KMS-11 (cell line): ENCODE measurements at regions not wholly inside any gene's neighbourhood (a gene's known extent, or its start where the extent isn't known, plus 50 kb on each side); places are given as distances from the start of the nearest gene placed in this dataset.

ENCODE experiments used
- H2AFZ ChIP-seq: fragments of 200-600 bp; sonication (generic); 2 replicates; pipeline ENCODE4 v1.6.1; 2016; ENCODE audit warnings: antibody characterized with exemption, mixed run types, low read depth
- H3K27ac ChIP-seq: fragments of 200-600 bp; sonication (generic); 2 replicates; pipeline ENCODE4 v1.6.1; 2016; ENCODE audit warnings: mild to moderate bottlenecking, mixed run types
- H3K27me3 ChIP-seq: fragments of 200-600 bp; sonication (generic); 2 replicates; pipeline ENCODE4 v1.6.1; 2017; ENCODE audit warnings: mild to moderate bottlenecking, low read depth, mixed run types, moderate library complexity; ENCODE audit not compliant: insufficient read depth
- H3K36me3 ChIP-seq: fragments of 200-600 bp; sonication (generic); 2 replicates; pipeline ENCODE4 v1.6.1; 2017; ENCODE audit warnings: mild to moderate bottlenecking, mixed run types; ENCODE audit not compliant: insufficient read depth
- H3K4me1 ChIP-seq: fragments of 200-600 bp; sonication (generic); 2 replicates; pipeline ENCODE4 v1.6.1; 2016; ENCODE audit warnings: mild to moderate bottlenecking, low read depth, mixed run types; ENCODE audit not compliant: poor library complexity, severe bottlenecking
- H3K4me2 ChIP-seq: fragments of 200-600 bp; sonication (generic); 2 replicates; pipeline ENCODE4 v1.7.0; 2016; ENCODE audit warnings: mild to moderate bottlenecking, mixed run types
- H3K4me3 ChIP-seq: fragments of 200-600 bp; sonication (generic); IDR thresholded peaks from 2 replicates; pipeline ENCODE4 v1.6.1; 2017; ENCODE audit warnings: low read depth, low read length, mixed read lengths; ENCODE audit not compliant: insufficient read depth
- H3K79me2 ChIP-seq: fragments of 200-600 bp; sonication (generic); 2 replicates; pipeline ENCODE4 v1.6.1; 2016; ENCODE audit warnings: low read depth, mixed run types; ENCODE audit not compliant: insufficient read depth
- H3K9ac ChIP-seq: fragments of 200-600 bp; sonication (generic); 2 replicates; pipeline ENCODE4 v1.6.1; 2016; ENCODE audit warnings: mild to moderate bottlenecking, mixed run types
- H4K20me1 ChIP-seq: fragments of 200-600 bp; sonication (generic); 2 replicates; pipeline ENCODE4 v1.6.1; 2016; ENCODE audit warnings: mild to moderate bottlenecking, mixed run types; ENCODE audit not compliant: insufficient read depth
- CTCF ChIP-seq: fragments of 200-600 bp; sonication (generic); conservative IDR thresholded peaks from 2 replicates; pipeline ENCODE4 v1.6.1; 2017; ENCODE audit warnings: low read depth, mild to moderate bottlenecking, antibody characterized with exemption, low read length, moderate library complexity, mixed read lengths

GRCh38 chr7:155889636-155890511, 77.6 kb upstream of the SHH start:
- H3K79me2 ChIP-seq: no peaks in the 10 kb centered on the region
- no peaks in the 10 kb centered on the region for H3K36me3 ChIP-seq
- no peak overlapping the region for H3K9ac ChIP-seq
- no peak for TF ChIP-seq CTCF
- H3K4me3 ChIP-seq: no peak overlapping the region
- H3K27me3 ChIP-seq: no peaks in the 10 kb centered on the region
- H3K4me1 ChIP-seq: no peaks in the 10 kb centered on the region
- H3K27ac ChIP-seq: no peak overlapping the region
- no peak overlapping the region for H3K4me2 ChIP-seq
- no peaks in the 10 kb centered on the region for H4K20me1 ChIP-seq
- no peak overlapping the region for H2AFZ ChIP-seq

GRCh38 chr7:155887174-155887525, 74.9 kb upstream of the SHH start:
- no peak overlapping the region for H3K9ac ChIP-seq
- H2AFZ ChIP-seq: no peak overlapping the region
- H3K79me2 ChIP-seq: no peaks in the 10 kb centered on the region
- H3K27ac ChIP-seq: no peak overlapping the region
- no peak overlapping the region for H3K4me2 ChIP-seq
- no peaks in the 10 kb centered on the region for H3K4me1 ChIP-seq
- no peaks in the 10 kb centered on the region for H3K27me3 ChIP-seq
- no peaks in the 10 kb centered on the region for H3K36me3 ChIP-seq
- H3K4me3 ChIP-seq: no peak overlapping the region
- TF ChIP-seq CTCF: no peak
- H4K20me1 ChIP-seq: no peaks in the 10 kb centered on the region

GRCh38 chr7:155886391-155887173, 74.3 kb upstream of the SHH start:
- Histone ChIP-seq H4K20me1 (no peaks in the 10 kb centered on the region), H3K9ac (no peak overlapping the region), H3K36me3 (no peaks in the 10 kb centered on the region), H3K4me1 (no peaks in the 10 kb centered on the region), H3K4me2 (no peak overlapping the region), H3K27ac (no peak overlapping the region), H3K79me2 (no peaks in the 10 kb centered on the region), H3K4me3 (no peak overlapping the region), H2AFZ (no peak overlapping the region), H3K27me3 (no peaks in the 10 kb centered on the region)
- TF ChIP-seq CTCF: no peak

- no peak overlapping the region for H3K4me2 ChIP-seq
- no peak overlapping the region for H3K4me3 ChIP-seq
- H3K4me1 ChIP-seq: no peaks in the 10 kb centered on the region
- no peaks in the 10 kb centered on the region for H3K36me3 ChIP-seq
- H3K27me3 ChIP-seq: no peaks in the 10 kb centered on the region
- no peak overlapping the region for H3K9ac ChIP-seq
- H4K20me1 ChIP-seq: no peaks in the 10 kb centered on the region
- no peak overlapping the region for H2AFZ ChIP-seq
- H3K27ac ChIP-seq: no peak overlapping the region
- no peaks in the 10 kb centered on the region for H3K79me2 ChIP-seq
- TF ChIP-seq CTCF: no peak
Observed at GRCh38 chr7:155885167-155886155, 73.2 kb upstream of the SHH start.
